SK-N-SH treated with all-trans-retinoic acid at 6 μM for 48 hours (cell line): ENCODE measurements at regions not wholly inside any gene's neighbourhood (a gene's known extent, or its start where the extent isn't known, plus 50 kb on each side); places are given as distances from the start of the nearest gene placed in this dataset.

Source experiments
- ATAC-seq: fragments of 200-7000 bp; cut with Tn5 transposase; 3 replicates; pipeline ENCODE4 v1.9.1; 2020; ENCODE audit warnings: mild to moderate bottlenecking, moderate library complexity
- ARNTL ChIP-seq: fragments of 450-650 bp; formaldehyde crosslinking; IDR thresholded peaks from 2 replicates; pipeline ENCODE4 v1.5.0; 2020; ENCODE audit warnings: low read depth, mild to moderate bottlenecking, moderate library complexity, borderline replicate concordance
- BACH2 ChIP-seq: fragments of 250-450 bp; sonication (Bioruptor Pico); IDR thresholded peaks from 2 replicates; pipeline ENCODE4 v1.9.0; 2021; ENCODE audit warnings: mild to moderate bottlenecking, borderline replicate concordance
- CSDC2 ChIP-seq: fragments of 250-450 bp; sonication (Bioruptor Pico); IDR thresholded peaks from 2 replicates; pipeline ENCODE4 v1.5.0; 2020; ENCODE audit warnings: mild to moderate bottlenecking, moderate library complexity
- ESRRG ChIP-seq: fragments of 250-450 bp; sonication (Bioruptor Pico); IDR thresholded peaks from 2 replicates; pipeline ENCODE4 v1.6.1; 2021; ENCODE audit warnings: mild to moderate bottlenecking
- GLIS3 ChIP-seq: fragments of 250-450 bp; sonication (Bioruptor Pico); IDR thresholded peaks from 2 replicates; pipeline ENCODE4 v1.5.0; 2020; ENCODE audit warnings: mild to moderate bottlenecking, moderate library complexity
- ISL1 ChIP-seq: fragments of 250-450 bp; sonication (Bioruptor Pico); IDR thresholded peaks from 2 replicates; pipeline ENCODE4 v2.1.2; 2022; ENCODE audit warnings: mild to moderate bottlenecking, moderate library complexity
- OSR1 ChIP-seq: fragments of 250-450 bp; sonication (Bioruptor Pico); IDR thresholded peaks from 2 replicates; pipeline ENCODE4 v1.8.0; 2022; ENCODE audit warnings: moderate library complexity, mild to moderate bottlenecking, inconsistent platforms
- PPARA ChIP-seq: fragments of 250-450 bp; sonication (Bioruptor Pico); IDR thresholded peaks from 2 replicates; pipeline ENCODE4 v1.5.0; 2020; ENCODE audit warnings: mild to moderate bottlenecking, borderline replicate concordance
- RARB ChIP-seq: fragments of 250-450 bp; sonication (Bioruptor Pico); IDR thresholded peaks from 2 replicates; pipeline ENCODE4 v1.8.0; 2021; ENCODE audit warnings: mild to moderate bottlenecking, moderate library complexity
- TCF4 ChIP-seq: fragments of 250-450 bp; sonication (Bioruptor Pico); IDR thresholded peaks from 2 replicates; pipeline ENCODE4 v1.8.0; 2021; ENCODE audit warnings: mild to moderate bottlenecking, moderate library complexity, borderline replicate concordance
- TOX ChIP-seq: fragments of 250-450 bp; sonication (Bioruptor Pico); IDR thresholded peaks from 2 replicates; pipeline ENCODE4 v1.8.0; 2021; ENCODE audit warnings: mild to moderate bottlenecking, moderate library complexity, borderline replicate concordance
- ZC3H10 ChIP-seq: fragments of 250-450 bp; sonication (Bioruptor Pico); IDR thresholded peaks from 2 replicates; pipeline ENCODE4 v1.5.1; 2021; ENCODE audit warnings: mild to moderate bottlenecking, moderate library complexity
- ZFP30 ChIP-seq: fragments of 450-650 bp; formaldehyde crosslinking; IDR thresholded peaks from 2 replicates; pipeline ENCODE4 v1.5.0; 2022; ENCODE audit warnings: mild to moderate bottlenecking, moderate library complexity
- ZNF565 ChIP-seq: fragments of 450-650 bp; formaldehyde crosslinking; conservative IDR thresholded peaks from 2 replicates; pipeline ENCODE4 v1.5.0; 2020; ENCODE audit warnings: low read depth, mild to moderate bottlenecking, moderate library complexity
- ZNF70 ChIP-seq: fragments of 450-650 bp; formaldehyde crosslinking; IDR thresholded peaks from 2 replicates; pipeline ENCODE4 v1.5.0; 2020; ENCODE audit warnings: mild to moderate bottlenecking, moderate library complexity
- TF ChIP-seq, protein P1 (sequence below): fragments of 250-450 bp; sonication (Bioruptor Pico); IDR thresholded peaks from 2 replicates; pipeline ENCODE4 v1.5.1; 2020; ENCODE audit warnings: low read depth, mild to moderate bottlenecking, moderate library complexity
- TF ChIP-seq, protein P2 (sequence below): fragments of 250-450 bp; sonication (Bioruptor Pico); IDR thresholded peaks from 2 replicates; pipeline ENCODE4 v1.8.0; 2020; ENCODE audit warnings: mild to moderate bottlenecking, moderate library complexity, borderline replicate concordance
- TF ChIP-seq, protein P3 (sequence below): fragments of 250-450 bp; sonication (Bioruptor Pico); IDR thresholded peaks from 2 replicates; pipeline ENCODE4 v1.8.0; 2021; ENCODE audit warnings: low read depth, mild to moderate bottlenecking, moderate library complexity, borderline replicate concordance
- TF ChIP-seq, protein P4 (sequence below): fragments of 250-450 bp; sonication (Bioruptor Pico); IDR thresholded peaks from 2 replicates; pipeline ENCODE4 v1.5.1; 2021; ENCODE audit warnings: mild to moderate bottlenecking, moderate library complexity
- TF ChIP-seq, protein P5 (sequence below): fragments of 250-450 bp; sonication (Bioruptor Pico); IDR thresholded peaks from 2 replicates; pipeline ENCODE4 v1.5.0; 2020; ENCODE audit warnings: mild to moderate bottlenecking, moderate library complexity

DNA sequence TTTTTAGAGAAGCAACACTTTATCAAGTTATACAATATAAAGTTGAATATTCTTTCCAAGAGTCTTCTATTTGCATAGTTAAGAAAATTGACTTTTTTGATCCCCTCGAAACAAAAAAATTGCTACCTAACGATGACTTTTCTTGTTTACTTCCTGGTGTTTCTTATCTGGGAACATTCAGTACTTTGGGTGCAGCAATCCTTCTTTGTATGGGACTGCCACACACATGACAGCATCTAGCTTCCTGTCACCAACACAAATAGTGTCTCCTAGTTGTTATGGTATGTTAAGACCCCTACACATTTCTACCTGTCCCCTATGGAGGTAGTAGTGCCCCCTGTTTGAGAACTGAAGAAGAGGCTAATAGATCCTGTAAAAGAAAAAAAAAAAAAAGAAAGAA lies 841.7 kb upstream of the FAT3 start:
- TF ChIP-seq ZFP30 (CRISPR knock-in tag) (no peak), ESRRG (CRISPR knock-in tag) (no peak), ZC3H10 (CRISPR knock-in tag) (no peak), ISL1 (no peak), TCF4 (CRISPR knock-in tag) (no peak), ARNTL (no peak), PPARA (no peak), OSR1 (no peak), GLIS3 (no peak), ZNF565 (CRISPR knock-in tag) (no peak)
- TF ChIP-seq, protein P1, sequence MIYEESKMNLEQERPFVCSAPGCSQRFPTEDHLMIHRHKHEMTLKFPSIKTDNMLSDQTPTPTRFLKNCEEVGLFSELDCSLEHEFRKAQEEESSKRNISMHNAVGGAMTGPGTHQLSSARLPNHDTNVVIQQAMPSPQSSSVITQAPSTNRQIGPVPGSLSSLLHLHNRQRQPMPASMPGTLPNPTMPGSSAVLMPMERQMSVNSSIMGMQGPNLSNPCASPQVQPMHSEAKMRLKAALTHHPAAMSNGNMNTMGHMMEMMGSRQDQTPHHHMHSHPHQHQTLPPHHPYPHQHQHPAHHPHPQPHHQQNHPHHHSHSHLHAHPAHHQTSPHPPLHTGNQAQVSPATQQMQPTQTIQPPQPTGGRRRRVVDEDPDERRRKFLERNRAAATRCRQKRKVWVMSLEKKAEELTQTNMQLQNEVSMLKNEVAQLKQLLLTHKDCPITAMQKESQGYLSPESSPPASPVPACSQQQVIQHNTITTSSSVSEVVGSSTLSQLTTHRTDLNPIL (CRISPR knock-in tag) = no peak
- TF ChIP-seq, protein P2, sequence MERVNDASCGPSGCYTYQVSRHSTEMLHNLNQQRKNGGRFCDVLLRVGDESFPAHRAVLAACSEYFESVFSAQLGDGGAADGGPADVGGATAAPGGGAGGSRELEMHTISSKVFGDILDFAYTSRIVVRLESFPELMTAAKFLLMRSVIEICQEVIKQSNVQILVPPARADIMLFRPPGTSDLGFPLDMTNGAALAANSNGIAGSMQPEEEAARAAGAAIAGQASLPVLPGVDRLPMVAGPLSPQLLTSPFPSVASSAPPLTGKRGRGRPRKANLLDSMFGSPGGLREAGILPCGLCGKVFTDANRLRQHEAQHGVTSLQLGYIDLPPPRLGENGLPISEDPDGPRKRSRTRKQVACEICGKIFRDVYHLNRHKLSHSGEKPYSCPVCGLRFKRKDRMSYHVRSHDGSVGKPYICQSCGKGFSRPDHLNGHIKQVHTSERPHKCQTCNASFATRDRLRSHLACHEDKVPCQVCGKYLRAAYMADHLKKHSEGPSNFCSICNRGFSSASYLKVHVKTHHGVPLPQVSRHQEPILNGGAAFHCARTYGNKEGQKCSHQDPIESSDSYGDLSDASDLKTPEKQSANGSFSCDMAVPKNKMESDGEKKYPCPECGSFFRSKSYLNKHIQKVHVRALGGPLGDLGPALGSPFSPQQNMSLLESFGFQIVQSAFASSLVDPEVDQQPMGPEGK (CRISPR knock-in tag) = no peak
- TF ChIP-seq, protein P3, sequence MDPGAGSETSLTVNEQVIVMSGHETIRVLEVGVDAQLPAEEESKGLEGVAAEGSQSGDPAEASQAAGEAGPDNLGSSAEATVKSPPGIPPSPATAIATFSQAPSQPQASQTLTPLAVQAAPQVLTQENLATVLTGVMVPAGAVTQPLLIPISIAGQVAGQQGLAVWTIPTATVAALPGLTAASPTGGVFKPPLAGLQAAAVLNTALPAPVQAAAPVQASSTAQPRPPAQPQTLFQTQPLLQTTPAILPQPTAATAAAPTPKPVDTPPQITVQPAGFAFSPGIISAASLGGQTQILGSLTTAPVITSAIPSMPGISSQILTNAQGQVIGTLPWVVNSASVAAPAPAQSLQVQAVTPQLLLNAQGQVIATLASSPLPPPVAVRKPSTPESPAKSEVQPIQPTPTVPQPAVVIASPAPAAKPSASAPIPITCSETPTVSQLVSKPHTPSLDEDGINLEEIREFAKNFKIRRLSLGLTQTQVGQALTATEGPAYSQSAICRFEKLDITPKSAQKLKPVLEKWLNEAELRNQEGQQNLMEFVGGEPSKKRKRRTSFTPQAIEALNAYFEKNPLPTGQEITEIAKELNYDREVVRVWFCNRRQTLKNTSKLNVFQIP (CRISPR knock-in tag) = no peak
- TF ChIP-seq, protein P4, sequence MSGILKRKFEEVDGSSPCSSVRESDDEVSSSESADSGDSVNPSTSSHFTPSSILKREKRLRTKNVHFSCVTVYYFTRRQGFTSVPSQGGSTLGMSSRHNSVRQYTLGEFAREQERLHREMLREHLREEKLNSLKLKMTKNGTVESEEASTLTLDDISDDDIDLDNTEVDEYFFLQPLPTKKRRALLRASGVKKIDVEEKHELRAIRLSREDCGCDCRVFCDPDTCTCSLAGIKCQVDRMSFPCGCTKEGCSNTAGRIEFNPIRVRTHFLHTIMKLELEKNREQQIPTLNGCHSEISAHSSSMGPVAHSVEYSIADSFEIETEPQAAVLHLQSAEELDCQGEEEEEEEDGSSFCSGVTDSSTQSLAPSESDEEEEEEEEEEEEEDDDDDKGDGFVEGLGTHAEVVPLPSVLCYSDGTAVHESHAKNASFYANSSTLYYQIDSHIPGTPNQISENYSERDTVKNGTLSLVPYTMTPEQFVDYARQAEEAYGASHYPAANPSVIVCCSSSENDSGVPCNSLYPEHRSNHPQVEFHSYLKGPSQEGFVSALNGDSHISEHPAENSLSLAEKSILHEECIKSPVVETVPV (CRISPR knock-in tag) = no peak
- TF ChIP-seq, all 23 proteins: peak for 0
- no peak for ATAC-seq

DNA sequence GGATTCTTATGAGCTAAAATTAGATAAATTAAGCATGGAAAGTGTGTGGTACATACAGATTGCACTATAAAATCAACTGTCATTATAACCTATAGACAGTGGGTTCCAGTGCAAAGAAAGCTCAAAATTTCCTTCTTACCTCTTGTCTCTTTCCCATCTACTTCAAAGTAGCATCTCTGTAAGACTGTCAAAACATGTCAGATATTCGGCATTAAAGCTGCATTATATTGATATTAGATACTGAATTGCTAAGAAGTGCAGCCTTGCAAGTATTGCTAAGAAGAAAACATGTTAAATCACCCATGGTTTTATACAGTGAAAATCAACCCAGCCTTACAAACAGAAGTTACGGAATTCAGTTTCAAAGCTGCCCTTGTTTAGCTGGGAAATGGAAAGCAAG lies 849.8 kb upstream of the FAT3 start:
- ATAC-seq = no peak
- TF ChIP-seq RARB (CRISPR knock-in tag) (no peak), ESRRG (CRISPR knock-in tag) (no peak), PPARA (no peak), ISL1 (no peak), ZNF565 (CRISPR knock-in tag) (no peak), ARNTL (no peak), TCF4 (CRISPR knock-in tag) (no peak), ZNF70 (CRISPR knock-in tag) (no peak), TOX (no peak), BACH2 (no peak), GLIS3 (no peak), OSR1 (no peak), CSDC2 (CRISPR knock-in tag) (no peak)
- TF ChIP-seq, protein P4 (CRISPR knock-in tag) = no peak
- TF ChIP-seq, protein P5, sequence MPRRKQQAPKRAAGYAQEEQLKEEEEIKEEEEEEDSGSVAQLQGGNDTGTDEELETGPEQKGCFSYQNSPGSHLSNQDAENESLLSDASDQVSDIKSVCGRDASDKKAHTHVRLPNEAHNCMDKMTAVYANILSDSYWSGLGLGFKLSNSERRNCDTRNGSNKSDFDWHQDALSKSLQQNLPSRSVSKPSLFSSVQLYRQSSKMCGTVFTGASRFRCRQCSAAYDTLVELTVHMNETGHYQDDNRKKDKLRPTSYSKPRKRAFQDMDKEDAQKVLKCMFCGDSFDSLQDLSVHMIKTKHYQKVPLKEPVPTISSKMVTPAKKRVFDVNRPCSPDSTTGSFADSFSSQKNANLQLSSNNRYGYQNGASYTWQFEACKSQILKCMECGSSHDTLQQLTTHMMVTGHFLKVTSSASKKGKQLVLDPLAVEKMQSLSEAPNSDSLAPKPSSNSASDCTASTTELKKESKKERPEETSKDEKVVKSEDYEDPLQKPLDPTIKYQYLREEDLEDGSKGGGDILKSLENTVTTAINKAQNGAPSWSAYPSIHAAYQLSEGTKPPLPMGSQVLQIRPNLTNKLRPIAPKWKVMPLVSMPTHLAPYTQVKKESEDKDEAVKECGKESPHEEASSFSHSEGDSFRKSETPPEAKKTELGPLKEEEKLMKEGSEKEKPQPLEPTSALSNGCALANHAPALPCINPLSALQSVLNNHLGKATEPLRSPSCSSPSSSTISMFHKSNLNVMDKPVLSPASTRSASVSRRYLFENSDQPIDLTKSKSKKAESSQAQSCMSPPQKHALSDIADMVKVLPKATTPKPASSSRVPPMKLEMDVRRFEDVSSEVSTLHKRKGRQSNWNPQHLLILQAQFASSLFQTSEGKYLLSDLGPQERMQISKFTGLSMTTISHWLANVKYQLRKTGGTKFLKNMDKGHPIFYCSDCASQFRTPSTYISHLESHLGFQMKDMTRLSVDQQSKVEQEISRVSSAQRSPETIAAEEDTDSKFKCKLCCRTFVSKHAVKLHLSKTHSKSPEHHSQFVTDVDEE (CRISPR knock-in tag) = no peak
- TF ChIP-seq, protein P2 (CRISPR knock-in tag) = no peak
